Liver (tissue), 8 donors: ENCODE measurements at regions not wholly inside any gene's neighbourhood (a gene's known extent, or its start where the extent isn't known, plus 50 kb on each side); places are given as distances from the start of the nearest gene placed in this dataset.

ENCODE experiments used
- DNase-seq: peaks from one replicate; pipeline ENCODE4 v3.0.0-alpha.2; 2017; ENCODE audit warnings: low spot score
- H3K27ac ChIP-seq, 2 donors: one replicate each; pipeline ENCODE4 v1.7.0; 2013; ENCODE audit warnings: inconsistent platforms in 2 of 2, low read length in 2 of 2, control low read depth in 1 of 2, low read depth in 1 of 2, mild to moderate bottlenecking in 1 of 2
- H3K27me3 ChIP-seq, 4 donors: one replicate each; pipeline versions ENCODE4 v1.6.1 to v1.7.0; 2013; ENCODE audit warnings: low read length in 3 of 4, inconsistent platforms in 1 of 4, mild to moderate bottlenecking in 1 of 4, moderate library complexity in 1 of 4; ENCODE audit not compliant: control insufficient read depth in 4 of 4, insufficient read depth in 4 of 4
- H3K36me3 ChIP-seq, 4 donors: one replicate each; pipeline versions ENCODE4 v1.6.1 to v1.7.0; 2013; ENCODE audit warnings: low read length in 3 of 4, mild to moderate bottlenecking in 3 of 4, low read depth in 1 of 4, moderate library complexity in 1 of 4; ENCODE audit not compliant: control insufficient read depth in 4 of 4, insufficient read depth in 3 of 4
- H3K4me1 ChIP-seq, 4 donors: one replicate each; pipeline versions ENCODE4 v1.6.1 to v1.7.0; 2013; ENCODE audit warnings: low read length in 3 of 4, mild to moderate bottlenecking in 3 of 4, moderate library complexity in 1 of 4; ENCODE audit not compliant: control insufficient read depth in 4 of 4, insufficient read depth in 4 of 4
- H3K4me3 ChIP-seq, 3 donors: one replicate each; pipeline versions ENCODE4 v1.6.1 to v1.7.0; 2013; ENCODE audit warnings: low read length in 3 of 3, control low read depth in 1 of 3, low read depth in 1 of 3, mild to moderate bottlenecking in 1 of 3
- H3K9ac ChIP-seq, 2 donors: one replicate each; pipeline ENCODE4 v1.7.0; 2013; ENCODE audit warnings: low read length in 2 of 2, mild to moderate bottlenecking in 2 of 2, moderate library complexity in 2 of 2, control low read depth in 1 of 2, low read depth in 1 of 2
- H3K9me3 ChIP-seq, 4 donors: one replicate each; pipeline versions ENCODE4 v1.6.1 to v1.7.0; 2013; ENCODE audit warnings: low read length in 3 of 4; ENCODE audit not compliant: control insufficient read depth in 4 of 4
- EGR1 ChIP-seq, 2 donors: IDR thresholded peaks; 2 replicates each; pipeline ENCODE4 v1.6.1; 2016 to 2018; ENCODE audit warnings: antibody characterized with exemption in 2 of 2, low read depth in 2 of 2
- FOXA2 ChIP-seq: IDR thresholded peaks from 2 replicates; pipeline ENCODE4 v1.6.1; 2016; ENCODE audit warnings: antibody characterized with exemption
- GABPA ChIP-seq, 2 donors: IDR thresholded peaks in 1 of 2; conservative IDR thresholded peaks in 1 of 2; 2 replicates each; pipeline ENCODE4 v1.6.1; 2016; ENCODE audit warnings: antibody characterized with exemption in 2 of 2, mild to moderate bottlenecking in 1 of 2, moderate library complexity in 1 of 2
- HNF4A ChIP-seq, 2 donors: conservative IDR thresholded peaks; 2 replicates each; pipeline ENCODE4 v1.6.1; 2016; ENCODE audit warnings: antibody characterized with exemption in 2 of 2, mild to moderate bottlenecking in 2 of 2
- HNF4G ChIP-seq: IDR thresholded peaks from 2 replicates; pipeline ENCODE4 v1.6.1; 2016; ENCODE audit warnings: antibody characterized with exemption
- JUND ChIP-seq, 2 donors: IDR thresholded peaks; 2 replicates each; pipeline ENCODE4 v1.6.1; 2016; ENCODE audit warnings: antibody characterized with exemption in 2 of 2
- RAD21 ChIP-seq, 2 donors: IDR thresholded peaks; 2 replicates each; pipeline ENCODE4 v1.6.1; 2016; ENCODE audit warnings: antibody characterized with exemption in 2 of 2, mild to moderate bottlenecking in 2 of 2
- RXRA ChIP-seq, 2 donors: IDR thresholded peaks; 2 replicates each; pipeline ENCODE4 v1.6.1; 2017 to 2018; ENCODE audit warnings: antibody characterized with exemption in 2 of 2, mild to moderate bottlenecking in 1 of 2
- SP1 ChIP-seq: IDR thresholded peaks from 2 replicates; pipeline ENCODE4 v1.6.1; 2018; ENCODE audit warnings: antibody characterized with exemption, mild to moderate bottlenecking
- TAF1 ChIP-seq: conservative IDR thresholded peaks from 2 replicates; pipeline ENCODE4 v1.6.1; 2016; ENCODE audit warnings: antibody characterized with exemption, mild to moderate bottlenecking
- YY1 ChIP-seq: IDR thresholded peaks from 2 replicates; pipeline ENCODE4 v1.6.1; 2016; ENCODE audit warnings: antibody characterized with exemption, mild to moderate bottlenecking
- WGBS: extraction: QIAGEN DNeasy Blood & Tissue Kit; methylation state at CpG from one replicate; pipeline ENCODE4 v1.1.7; 2013; 5-methylcytosine and 5-hydroxymethylcytosine counted together
- TF ChIP-seq, protein P1 (sequence below): IDR thresholded peaks from 2 replicates; pipeline ENCODE4 v1.6.1; 2016; ENCODE audit warnings: antibody characterized with exemption
- TF ChIP-seq, protein P2 (sequence below): IDR thresholded peaks from 2 replicates; pipeline ENCODE4 v1.6.1; 2016; ENCODE audit warnings: antibody characterized with exemption, mild to moderate bottlenecking
- TF ChIP-seq, protein P3 (sequence below): fragments of 150-350 bp; IDR thresholded peaks from 2 replicates; pipeline ENCODE4 v1.5.1; 2017; ENCODE audit warnings: improper control_type of control experiment, low read depth, low read length; ENCODE audit not compliant: missing input control
- TF ChIP-seq, protein P4 (sequence below): IDR thresholded peaks from 2 replicates; pipeline ENCODE4 v1.6.1; 2016; ENCODE audit warnings: antibody characterized with exemption
- donor health status: healthy.
- donor health status: healthy.
- donor health status: healthy.
- donor health status: healthy.
- donor health status: healthy.

- H3K36me3 ChIP-seq, result no peaks in the 10 kb centered on the region
- H3K9me3 ChIP-seq, result no peaks in the 10 kb centered on the region
- H3K9ac ChIP-seq, result no peak overlapping the region
- H3K4me1 ChIP-seq, result peaks cover 0 to 2% (median 0%) of the 10 kb centered on the region in 4 donors
- H3K27me3 ChIP-seq, result no peaks in the 10 kb centered on the region
- WGBS, result 75% methylated on average over 6 of the region's 6 CpGs
- H3K27ac ChIP-seq, result no peak overlapping the region
- TF ChIP-seq HNF4A (conservative IDR thresholded peaks at IDR 0.05), result no peak
- TF ChIP-seq RXRA (IDR thresholded peaks at IDR 0.05), result no peak
- TF ChIP-seq GABPA (IDR thresholded peaks at IDR 0.05 in 1 of 2, conservative IDR thresholded peaks at IDR 0.05 in 1 of 2), result no peak
- no peak for TF ChIP-seq EGR1 (IDR thresholded peaks at IDR 0.05; ENCODE audit: low read depth in 2 of 2)
- TF ChIP-seq, protein P1, sequence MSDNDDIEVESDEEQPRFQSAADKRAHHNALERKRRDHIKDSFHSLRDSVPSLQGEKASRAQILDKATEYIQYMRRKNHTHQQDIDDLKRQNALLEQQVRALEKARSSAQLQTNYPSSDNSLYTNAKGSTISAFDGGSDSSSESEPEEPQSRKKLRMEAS, result no peak
- TF ChIP-seq YY1, result no peak
- TF ChIP-seq, protein P2, sequence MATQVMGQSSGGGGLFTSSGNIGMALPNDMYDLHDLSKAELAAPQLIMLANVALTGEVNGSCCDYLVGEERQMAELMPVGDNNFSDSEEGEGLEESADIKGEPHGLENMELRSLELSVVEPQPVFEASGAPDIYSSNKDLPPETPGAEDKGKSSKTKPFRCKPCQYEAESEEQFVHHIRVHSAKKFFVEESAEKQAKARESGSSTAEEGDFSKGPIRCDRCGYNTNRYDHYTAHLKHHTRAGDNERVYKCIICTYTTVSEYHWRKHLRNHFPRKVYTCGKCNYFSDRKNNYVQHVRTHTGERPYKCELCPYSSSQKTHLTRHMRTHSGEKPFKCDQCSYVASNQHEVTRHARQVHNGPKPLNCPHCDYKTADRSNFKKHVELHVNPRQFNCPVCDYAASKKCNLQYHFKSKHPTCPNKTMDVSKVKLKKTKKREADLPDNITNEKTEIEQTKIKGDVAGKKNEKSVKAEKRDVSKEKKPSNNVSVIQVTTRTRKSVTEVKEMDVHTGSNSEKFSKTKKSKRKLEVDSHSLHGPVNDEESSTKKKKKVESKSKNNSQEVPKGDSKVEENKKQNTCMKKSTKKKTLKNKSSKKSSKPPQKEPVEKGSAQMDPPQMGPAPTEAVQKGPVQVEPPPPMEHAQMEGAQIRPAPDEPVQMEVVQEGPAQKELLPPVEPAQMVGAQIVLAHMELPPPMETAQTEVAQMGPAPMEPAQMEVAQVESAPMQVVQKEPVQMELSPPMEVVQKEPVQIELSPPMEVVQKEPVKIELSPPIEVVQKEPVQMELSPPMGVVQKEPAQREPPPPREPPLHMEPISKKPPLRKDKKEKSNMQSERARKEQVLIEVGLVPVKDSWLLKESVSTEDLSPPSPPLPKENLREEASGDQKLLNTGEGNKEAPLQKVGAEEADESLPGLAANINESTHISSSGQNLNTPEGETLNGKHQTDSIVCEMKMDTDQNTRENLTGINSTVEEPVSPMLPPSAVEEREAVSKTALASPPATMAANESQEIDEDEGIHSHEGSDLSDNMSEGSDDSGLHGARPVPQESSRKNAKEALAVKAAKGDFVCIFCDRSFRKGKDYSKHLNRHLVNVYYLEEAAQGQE, result no peak
- TF ChIP-seq HNF4G, result no peak
- TF ChIP-seq SP1, result no peak
- TF ChIP-seq, protein P3, sequence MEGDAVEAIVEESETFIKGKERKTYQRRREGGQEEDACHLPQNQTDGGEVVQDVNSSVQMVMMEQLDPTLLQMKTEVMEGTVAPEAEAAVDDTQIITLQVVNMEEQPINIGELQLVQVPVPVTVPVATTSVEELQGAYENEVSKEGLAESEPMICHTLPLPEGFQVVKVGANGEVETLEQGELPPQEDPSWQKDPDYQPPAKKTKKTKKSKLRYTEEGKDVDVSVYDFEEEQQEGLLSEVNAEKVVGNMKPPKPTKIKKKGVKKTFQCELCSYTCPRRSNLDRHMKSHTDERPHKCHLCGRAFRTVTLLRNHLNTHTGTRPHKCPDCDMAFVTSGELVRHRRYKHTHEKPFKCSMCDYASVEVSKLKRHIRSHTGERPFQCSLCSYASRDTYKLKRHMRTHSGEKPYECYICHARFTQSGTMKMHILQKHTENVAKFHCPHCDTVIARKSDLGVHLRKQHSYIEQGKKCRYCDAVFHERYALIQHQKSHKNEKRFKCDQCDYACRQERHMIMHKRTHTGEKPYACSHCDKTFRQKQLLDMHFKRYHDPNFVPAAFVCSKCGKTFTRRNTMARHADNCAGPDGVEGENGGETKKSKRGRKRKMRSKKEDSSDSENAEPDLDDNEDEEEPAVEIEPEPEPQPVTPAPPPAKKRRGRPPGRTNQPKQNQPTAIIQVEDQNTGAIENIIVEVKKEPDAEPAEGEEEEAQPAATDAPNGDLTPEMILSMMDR, result no peak
- TF ChIP-seq TAF1, result no peak
- TF ChIP-seq, protein P4, sequence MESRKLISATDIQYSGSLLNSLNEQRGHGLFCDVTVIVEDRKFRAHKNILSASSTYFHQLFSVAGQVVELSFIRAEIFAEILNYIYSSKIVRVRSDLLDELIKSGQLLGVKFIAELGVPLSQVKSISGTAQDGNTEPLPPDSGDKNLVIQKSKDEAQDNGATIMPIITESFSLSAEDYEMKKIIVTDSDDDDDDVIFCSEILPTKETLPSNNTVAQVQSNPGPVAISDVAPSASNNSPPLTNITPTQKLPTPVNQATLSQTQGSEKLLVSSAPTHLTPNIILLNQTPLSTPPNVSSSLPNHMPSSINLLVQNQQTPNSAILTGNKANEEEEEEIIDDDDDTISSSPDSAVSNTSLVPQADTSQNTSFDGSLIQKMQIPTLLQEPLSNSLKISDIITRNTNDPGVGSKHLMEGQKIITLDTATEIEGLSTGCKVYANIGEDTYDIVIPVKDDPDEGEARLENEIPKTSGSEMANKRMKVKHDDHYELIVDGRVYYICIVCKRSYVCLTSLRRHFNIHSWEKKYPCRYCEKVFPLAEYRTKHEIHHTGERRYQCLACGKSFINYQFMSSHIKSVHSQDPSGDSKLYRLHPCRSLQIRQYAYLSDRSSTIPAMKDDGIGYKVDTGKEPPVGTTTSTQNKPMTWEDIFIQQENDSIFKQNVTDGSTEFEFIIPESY, result no peak
- no peak for DNase-seq
- no peak overlapping the region for H3K4me3 ChIP-seq
These were observed 178.6 kb upstream of the NRIP1 start for GRCh38 chr21:15243406-15243805.

DNA sequence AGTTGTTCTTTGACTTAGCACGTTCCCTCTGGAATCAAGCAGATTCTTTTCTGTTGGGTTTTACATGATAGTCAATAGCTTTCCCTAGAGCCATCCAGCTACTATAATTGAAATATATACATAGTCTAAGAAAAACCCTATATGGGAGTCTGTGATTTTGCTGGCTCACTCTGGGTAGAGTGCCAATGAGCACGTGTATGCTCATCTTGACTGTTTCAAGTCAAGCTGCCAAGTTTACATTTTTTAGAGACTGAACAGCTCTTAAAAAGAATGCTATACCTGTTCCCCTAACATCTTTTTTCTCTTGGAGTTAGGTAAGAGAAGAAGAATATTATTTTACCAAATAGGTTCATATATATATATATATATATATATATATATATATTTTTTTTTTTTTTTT is 182.8 kb upstream of the NRIP1 start:
- H3K27ac ChIP-seq, result no peak overlapping the region
- H3K4me3 ChIP-seq, result no peak overlapping the region
- DNase-seq, result no peak
- no peaks in the 10 kb centered on the region for H3K9me3 ChIP-seq
- no peaks in the 10 kb centered on the region for H3K27me3 ChIP-seq
- H3K9ac ChIP-seq, result no peak overlapping the region
- WGBS, result 94% methylated on average over 2 of the region's 2 CpGs
- H3K36me3 ChIP-seq, result peaks cover 0 to 1% (median 0%) of the 10 kb centered on the region in 4 donors
- H3K4me1 ChIP-seq, result peaks cover 0 to 2% (median 0%) of the 10 kb centered on the region in 4 donors
- no peak for TF ChIP-seq RXRA (IDR thresholded peaks at IDR 0.05)
- TF ChIP-seq SP1, result no peak
- TF ChIP-seq HNF4A (conservative IDR thresholded peaks at IDR 0.05), result no peak
- TF ChIP-seq, protein P4, result no peak
- no peak for TF ChIP-seq RAD21 (IDR thresholded peaks at IDR 0.05)
- TF ChIP-seq, protein P3, result no peak
- TF ChIP-seq, protein P1, result no peak
- TF ChIP-seq TAF1, result no peak
- TF ChIP-seq JUND (IDR thresholded peaks at IDR 0.05), result no peak
- TF ChIP-seq FOXA2, result no peak
- TF ChIP-seq, protein P2, result no peak
